ENCODE measurements at regions not wholly inside any gene's neighbourhood (a gene's known extent, or its start where the extent isn't known, plus 50 kb on each side); places are given as distances from the start of the nearest gene placed in this dataset.

- TF ChIP-seq POLR2AphosphoS5 (IDR thresholded peaks at IDR 0.05; ENCODE audit: borderline replicate concordance, low read depth, low read length) (no peak), EZH2 (IDR thresholded peaks at IDR 0.05) (no peak), FOXP2 (optimal IDR thresholded peaks at IDR 0.05; ENCODE audit: control extremely low read depth, extremely low read length, insufficient read depth) (no peak)
These were observed 198.3 kb upstream of the FAT4 start for GRCh38 chr4:125116431-125116830.
